Keratinocyte (primary cell): ENCODE measurements at regions not wholly inside any gene's neighbourhood (a gene's known extent, or its start where the extent isn't known, plus 50 kb on each side); places are given as distances from the start of the nearest gene placed in this dataset.

Experiments used
- DNase-seq: peaks from one replicate; pipeline ENCODE4 v3.0.0-alpha.2; 2011; ENCODE audit warnings: low read depth, missing footprints, low spot score
- FAIRE-seq: peaks from 2 replicates; lab custom pipeline; 2011; peaks lifted over from hg19 to GRCh38; lab: Jason Lieb, UNC
- H2AFZ ChIP-seq: 2 replicates; pipeline ENCODE4 v1.6.0; 2012; ENCODE audit warnings: low read length, control low read depth, inconsistent platforms; ENCODE audit not compliant: control insufficient read depth
- H3K27ac ChIP-seq: 2 replicates; pipeline ENCODE4 v1.5.1; 2011; ENCODE audit warnings: low read length; ENCODE audit not compliant: control insufficient read depth, insufficient read depth
- H3K27me3 ChIP-seq: 3 replicates; pipeline ENCODE4 v1.6.0; 2011; ENCODE audit warnings: low read length; ENCODE audit not compliant: control insufficient read depth, insufficient read depth; ENCODE audit errors: extremely low read depth
- H3K36me3 ChIP-seq, 2 experiments: 2 replicates in 1 of 2; 3 replicates in 1 of 2; pipeline ENCODE4 v1.5.1; 2011; ENCODE audit warnings: low read length in 2 of 2, mild to moderate bottlenecking in 1 of 2; ENCODE audit not compliant: control insufficient read depth in 2 of 2, insufficient read depth in 2 of 2; ENCODE audit errors: extremely low read depth in 1 of 2
- H3K4me1 ChIP-seq: 3 replicates; pipeline ENCODE4 v1.5.1; 2011; ENCODE audit warnings: low read length; ENCODE audit not compliant: control insufficient read depth, insufficient read depth; ENCODE audit errors: extremely low read depth
- H3K4me2 ChIP-seq: 3 replicates; pipeline ENCODE4 v1.6.0; 2011; ENCODE audit warnings: low read depth, low read length; ENCODE audit not compliant: control insufficient read depth, insufficient read depth; ENCODE audit errors: extremely low read depth
- H3K4me3 ChIP-seq, 3 experiments: fragments of 200-600 bp in 1 of 3; sonication (generic) in 1 of 3; 2 replicates in 2 of 3; 3 replicates in 1 of 3; pipeline ENCODE4 v1.5.1; 2011 to 2016; ENCODE audit warnings: low read length in 3 of 3, mild to moderate bottlenecking in 3 of 3, control low read depth in 2 of 3, inconsistent platforms in 1 of 3, low read depth in 1 of 3, mixed read lengths in 1 of 3, mixed run types in 1 of 3, moderate library complexity in 1 of 3; ENCODE audit not compliant: control insufficient read depth in 2 of 3, insufficient read depth in 2 of 3; ENCODE audit errors: extremely low read depth in 1 of 3
- H3K79me2 ChIP-seq: 2 replicates; pipeline ENCODE4 v1.6.0; 2012; ENCODE audit warnings: low read length; ENCODE audit not compliant: control insufficient read depth, insufficient read depth
- H3K9ac ChIP-seq: 3 replicates; pipeline ENCODE4 v1.6.0; 2011; ENCODE audit warnings: low read length; ENCODE audit not compliant: control insufficient read depth, insufficient read depth; ENCODE audit errors: extremely low read depth
- H3K9me1 ChIP-seq: 3 replicates; pipeline ENCODE4 v1.6.0; 2011; ENCODE audit warnings: low read length; ENCODE audit not compliant: control insufficient read depth, insufficient read depth; ENCODE audit errors: extremely low read depth
- H3K9me3 ChIP-seq: 2 replicates; pipeline ENCODE4 v1.5.1; 2012; ENCODE audit warnings: low read depth, low read length; ENCODE audit not compliant: control insufficient read depth
- H4K20me1 ChIP-seq: 3 replicates; pipeline ENCODE4 v1.6.0; 2011; ENCODE audit warnings: low read length; ENCODE audit not compliant: control insufficient read depth, insufficient read depth; ENCODE audit errors: extremely low read depth
- CTCF ChIP-seq, 3 experiments: IDR thresholded peaks in 1 of 3; conservative IDR thresholded peaks in 1 of 3; optimal IDR thresholded peaks in 1 of 3; 2 replicates in 2 of 3; 3 replicates in 1 of 3; pipeline versions ENCODE3 to v1.5.1; 2011; ENCODE audit warnings: low read length in 3 of 3, mild to moderate bottlenecking in 3 of 3, moderate library complexity in 2 of 3, control low read depth in 1 of 3, inconsistent platforms in 1 of 3; ENCODE audit not compliant: insufficient read depth in 2 of 3; ENCODE audit errors: extremely low read depth in 1 of 3
- EZH2 ChIP-seq: IDR thresholded peaks from one replicate; pipeline ENCODE4 v1.6.1; 2012; ENCODE audit warnings: inconsistent platforms, mild to moderate bottlenecking, low read length, moderate library complexity
- dilution Hi-C: fragments of 300-500 bp; cut with MboI; formaldehyde crosslinking; loops from one replicate; pipeline ENCODE4 v1.7.0; 2020; ENCODE audit warnings: low sequenced_read_pairs; ENCODE audit not compliant: extremely low pct_ligation_motif_present

DNA sequence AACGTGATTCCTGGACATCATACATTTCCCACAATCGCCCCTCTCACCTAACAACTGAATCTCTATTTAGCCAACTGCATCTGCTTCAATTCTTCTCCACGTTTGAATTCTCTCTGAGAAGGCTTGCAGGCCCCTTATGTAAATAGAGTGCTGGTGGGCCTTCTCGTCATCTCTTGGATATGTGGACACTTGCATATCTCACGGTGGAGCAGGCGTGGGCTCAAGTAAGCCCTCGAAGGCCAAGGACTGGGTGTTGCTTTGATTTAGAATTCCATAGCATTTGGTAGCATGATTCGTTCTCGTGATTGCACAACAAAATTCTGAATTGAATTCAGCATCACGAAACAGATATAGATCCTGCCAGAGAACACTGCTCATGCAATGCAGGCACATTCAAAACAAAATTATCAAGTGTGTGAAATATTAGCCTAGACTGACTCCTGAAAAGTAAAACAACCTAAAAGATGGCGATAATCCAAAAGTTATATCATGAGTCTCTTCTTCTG, 613.6 kb downstream of the TFAP2A start:
- no peak overlapping the region for H3K9ac ChIP-seq
- H3K36me3 ChIP-seq = no peaks in the 10 kb centered on the region
- no peaks in the 10 kb centered on the region for H3K4me1 ChIP-seq
- dilution Hi-C loops = no loop called here
- TF ChIP-seq EZH2 (no peak), CTCF (optimal IDR thresholded peaks at IDR 0.05 in 1 of 3, IDR thresholded peaks at IDR 0.05 in 1 of 3, conservative IDR thresholded peaks at IDR 0.05 in 1 of 3; ENCODE audit: extremely low read depth in 1 of 3, insufficient read depth in 2 of 3, low read length in 3 of 3) (no peak)
- no peak for DNase-seq
- H4K20me1 ChIP-seq = no peaks in the 10 kb centered on the region
- H2AFZ ChIP-seq = no peak overlapping the region
- H3K4me3 ChIP-seq = no peak overlapping the region
- no peaks in the 10 kb centered on the region for H3K9me3 ChIP-seq
- no peak for FAIRE-seq
- no peaks in the 10 kb centered on the region for H3K79me2 ChIP-seq
- H3K4me2 ChIP-seq = no peak overlapping the region
- H3K9me1 ChIP-seq = no peaks in the 10 kb centered on the region
- H3K27me3 ChIP-seq = no peaks in the 10 kb centered on the region
- H3K27ac ChIP-seq = no peak overlapping the region

DNA sequence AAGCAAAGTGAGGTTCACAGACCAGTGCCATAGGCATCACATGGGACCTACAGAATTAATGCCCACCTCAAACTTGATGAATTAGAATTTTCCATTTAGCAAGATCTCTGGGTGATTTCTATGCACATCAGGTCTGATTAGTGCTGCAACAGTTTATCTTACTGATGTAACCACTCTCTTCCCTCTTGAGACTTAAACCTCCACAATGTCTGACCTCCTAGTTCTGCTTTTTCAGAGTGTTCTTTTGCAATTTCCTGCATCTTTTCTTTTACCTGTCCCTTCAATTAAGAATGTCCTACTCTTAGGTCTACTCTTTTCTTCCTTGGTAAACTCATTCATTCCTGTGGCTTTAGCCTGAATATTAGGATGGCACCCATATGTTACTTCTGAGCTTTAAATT, 615.3 kb downstream of the TFAP2A start:
- Histone ChIP-seq H3K9me3 (no peaks in the 10 kb centered on the region), H3K9ac (no peak overlapping the region), H3K4me3 (no peak overlapping the region), H2AFZ (no peak overlapping the region), H3K4me1 (no peaks in the 10 kb centered on the region), H3K27ac (no peak overlapping the region), H3K79me2 (no peaks in the 10 kb centered on the region), H3K4me2 (no peak overlapping the region), H3K36me3 (no peaks in the 10 kb centered on the region), H4K20me1 (no peaks in the 10 kb centered on the region), H3K9me1 (no peaks in the 10 kb centered on the region), H3K27me3 (no peaks in the 10 kb centered on the region)
- FAIRE-seq = no peak
- dilution Hi-C loops = no loop called here
- no peak for DNase-seq
- TF ChIP-seq EZH2 = no peak
- TF ChIP-seq CTCF (optimal IDR thresholded peaks at IDR 0.05 in 1 of 3, IDR thresholded peaks at IDR 0.05 in 1 of 3, conservative IDR thresholded peaks at IDR 0.05 in 1 of 3; ENCODE audit: extremely low read depth in 1 of 3, insufficient read depth in 2 of 3, low read length in 3 of 3) = no peak
